Adrenal gland (tissue), 5 donors: ENCODE measurements at regions not wholly inside any gene's neighbourhood (a gene's known extent, or its start where the extent isn't known, plus 50 kb on each side); places are given as distances from the start of the nearest gene placed in this dataset.

Experiments used
- POLR2A ChIP-seq, 2 donors: fragments of 450-650 bp; IDR thresholded peaks; one replicate each; pipeline ENCODE4 v1.6.1; 2017; ENCODE audit warnings: antibody characterized with exemption in 2 of 2, mild to moderate bottlenecking in 2 of 2, moderate library complexity in 1 of 2
- TF ChIP-seq, protein P1 (sequence below), 6 experiments: fragments of 450-650 bp in 4 of 6; fragments of 200-600 bp in 2 of 6; sonication (generic) in 1 of 6; IDR thresholded peaks; 1 replicate in 5 of 6; 2 replicates in 1 of 6; pipeline versions ENCODE4 v1.5.1 to v1.8.0; 2016 to 2021; ENCODE audit warnings: antibody characterized with exemption in 6 of 6, mild to moderate bottlenecking in 2 of 6, moderate library complexity in 1 of 6
- donor health status: DM: no; HTN: no; CAD: no.

DNA sequence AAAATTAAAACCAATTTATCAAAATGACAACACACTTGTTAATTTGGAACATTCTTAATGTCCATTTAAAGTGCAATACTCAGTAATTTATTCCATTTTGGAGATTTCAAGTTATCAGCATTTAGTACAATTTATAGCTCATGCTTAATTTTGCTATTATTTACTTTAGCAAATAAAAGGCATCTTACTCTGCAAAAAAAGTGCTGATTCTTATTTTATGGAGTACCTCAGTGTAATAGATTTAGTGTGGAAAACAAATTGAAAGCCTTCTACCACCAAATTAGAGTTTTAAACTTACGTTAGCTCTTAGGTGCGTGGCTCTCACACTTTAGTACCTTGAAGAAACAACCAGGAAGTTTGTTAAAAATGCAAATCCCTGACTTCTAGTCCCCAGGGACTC, 208.4 kb upstream of the NRIP1 start:
- TF ChIP-seq, protein P1, sequence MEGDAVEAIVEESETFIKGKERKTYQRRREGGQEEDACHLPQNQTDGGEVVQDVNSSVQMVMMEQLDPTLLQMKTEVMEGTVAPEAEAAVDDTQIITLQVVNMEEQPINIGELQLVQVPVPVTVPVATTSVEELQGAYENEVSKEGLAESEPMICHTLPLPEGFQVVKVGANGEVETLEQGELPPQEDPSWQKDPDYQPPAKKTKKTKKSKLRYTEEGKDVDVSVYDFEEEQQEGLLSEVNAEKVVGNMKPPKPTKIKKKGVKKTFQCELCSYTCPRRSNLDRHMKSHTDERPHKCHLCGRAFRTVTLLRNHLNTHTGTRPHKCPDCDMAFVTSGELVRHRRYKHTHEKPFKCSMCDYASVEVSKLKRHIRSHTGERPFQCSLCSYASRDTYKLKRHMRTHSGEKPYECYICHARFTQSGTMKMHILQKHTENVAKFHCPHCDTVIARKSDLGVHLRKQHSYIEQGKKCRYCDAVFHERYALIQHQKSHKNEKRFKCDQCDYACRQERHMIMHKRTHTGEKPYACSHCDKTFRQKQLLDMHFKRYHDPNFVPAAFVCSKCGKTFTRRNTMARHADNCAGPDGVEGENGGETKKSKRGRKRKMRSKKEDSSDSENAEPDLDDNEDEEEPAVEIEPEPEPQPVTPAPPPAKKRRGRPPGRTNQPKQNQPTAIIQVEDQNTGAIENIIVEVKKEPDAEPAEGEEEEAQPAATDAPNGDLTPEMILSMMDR (IDR thresholded peaks at IDR 0.05) = no peak
- no peak for TF ChIP-seq POLR2A (IDR thresholded peaks at IDR 0.05)
